ENCODE measurements at regions not wholly inside any gene's neighbourhood (a gene's known extent, or its start where the extent isn't known, plus 50 kb on each side); places are given as distances from the start of the nearest gene placed in this dataset.

DNA sequence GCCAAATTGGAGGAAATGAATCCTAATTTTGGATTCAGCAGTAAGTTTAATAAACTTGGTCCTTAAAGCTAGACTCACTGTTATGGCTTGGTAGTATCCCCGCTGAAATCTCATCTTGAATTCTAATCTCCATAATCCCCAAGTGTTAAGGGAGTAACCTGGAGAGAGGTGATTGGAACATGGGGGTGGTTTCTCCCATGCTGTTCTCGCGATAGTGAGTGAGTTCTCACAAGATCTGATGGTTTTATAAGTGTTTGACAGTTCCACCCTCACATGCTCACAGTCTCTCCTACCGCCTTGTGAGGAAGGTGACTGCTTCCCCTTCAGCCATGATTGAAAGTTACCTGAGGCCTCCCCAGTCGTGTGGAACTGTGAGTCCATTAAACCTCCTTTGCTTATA, 824.5 kb upstream of the WWC1 start:
- DNase-seq (no peak), ATAC-seq (no peak)
- Mint-ChIP-seq H3K4me3 (no peak overlapping the region), H3K9me3 (ENCODE audit: insufficient read depth) (no peaks in the 10 kb centered on the region), H3K27me3 (ENCODE audit: low read depth) (no peaks in the 10 kb centered on the region), H3K4me1 (ENCODE audit: low read depth) (no peaks in the 10 kb centered on the region), H3K27ac (no peak overlapping the region), H3K36me3 (ENCODE audit: low read depth) (no peaks in the 10 kb centered on the region)
- CTCF ChIA-PET: no interaction called here
- POLR2A ChIA-PET: no interaction called here

DNA sequence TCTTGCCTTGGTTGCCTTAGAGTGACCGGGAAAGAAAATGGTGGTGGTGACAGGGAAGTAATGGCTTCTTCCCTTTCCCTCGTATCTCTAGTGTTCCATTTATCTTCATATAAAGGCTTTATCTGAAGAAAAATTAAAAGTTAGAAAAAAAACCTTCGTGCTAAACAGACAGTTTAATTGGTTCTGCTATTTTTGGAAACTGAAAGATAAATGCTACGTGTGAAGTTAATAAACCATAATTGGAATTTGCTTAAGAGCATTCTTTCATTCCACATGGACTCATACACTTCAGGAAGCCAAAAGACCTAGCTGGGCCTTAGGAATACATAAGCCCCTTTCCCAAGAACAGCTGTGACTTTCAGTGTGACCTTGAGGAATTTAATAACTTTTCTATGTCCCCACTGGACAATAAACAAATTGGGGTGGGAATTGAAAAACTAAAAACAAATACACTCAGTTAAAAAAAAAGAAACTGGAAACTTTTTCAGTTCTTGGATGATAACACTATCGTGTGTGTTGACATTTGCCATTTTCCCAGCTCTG, 818.8 kb upstream of the WWC1 start:
- Mint-ChIP-seq H3K27ac (no peak overlapping the region), H3K9me3 (ENCODE audit: insufficient read depth) (no peaks in the 10 kb centered on the region), H3K4me1 (ENCODE audit: low read depth) (no peaks in the 10 kb centered on the region), H3K36me3 (ENCODE audit: low read depth) (no peaks in the 10 kb centered on the region), H3K4me3 (no peak overlapping the region), H3K27me3 (ENCODE audit: low read depth) (no peaks in the 10 kb centered on the region)
- DNase-seq: no peak
- no peak for ATAC-seq
- POLR2A ChIA-PET: no interaction called here
- CTCF ChIA-PET: no interaction called here

- Mint-ChIP-seq H3K4me1 (ENCODE audit: low read depth) (no peaks in the 10 kb centered on the region), H3K36me3 (ENCODE audit: low read depth) (no peaks in the 10 kb centered on the region), H3K9me3 (ENCODE audit: insufficient read depth) (no peaks in the 10 kb centered on the region), H3K27me3 (ENCODE audit: low read depth) (no peaks in the 10 kb centered on the region), H3K27ac (no peak overlapping the region), H3K4me3 (no peak overlapping the region)
- no peak for ATAC-seq
- no peak for DNase-seq
- ChIA-PET POLR2A (no interaction called here), CTCF (no interaction called here)
Measured at GRCh38 chr5:167478188-167478587, 813.3 kb upstream of the WWC1 start.

- no peak overlapping the region for H3K27ac Mint-ChIP-seq
- DNase-seq: no peak
- H3K4me3 Mint-ChIP-seq: no peak overlapping the region
- ATAC-seq: no peak
- ChIA-PET CTCF (no interaction called here), POLR2A (no interaction called here)
- no peaks in the 10 kb centered on the region for H3K27me3 Mint-ChIP-seq (ENCODE audit: low read depth)
- H3K4me1 Mint-ChIP-seq (ENCODE audit: low read depth): no peaks in the 10 kb centered on the region
- no peaks in the 10 kb centered on the region for H3K9me3 Mint-ChIP-seq (ENCODE audit: insufficient read depth)
- H3K36me3 Mint-ChIP-seq (ENCODE audit: low read depth): no peaks in the 10 kb centered on the region
Measured at GRCh38 chr5:167479779-167480178, 811.7 kb upstream of the WWC1 start.

- no peak for ATAC-seq
- Mint-ChIP-seq H3K9me3 (ENCODE audit: insufficient read depth) (no peaks in the 10 kb centered on the region), H3K27me3 (ENCODE audit: low read depth) (no peaks in the 10 kb centered on the region), H3K4me3 (no peak overlapping the region), H3K27ac (no peak overlapping the region), H3K36me3 (ENCODE audit: low read depth) (no peaks in the 10 kb centered on the region), H3K4me1 (ENCODE audit: low read depth) (no peaks in the 10 kb centered on the region)
- no peak for DNase-seq
- ChIA-PET POLR2A (no interaction called here), CTCF (no interaction called here)
Measured at GRCh38 chr5:167481345-167481744, 810.1 kb upstream of the WWC1 start.

- ATAC-seq: no peak
- H3K27me3 Mint-ChIP-seq (ENCODE audit: low read depth): no peaks in the 10 kb centered on the region
- POLR2A ChIA-PET: no interaction called here
- no peaks in the 10 kb centered on the region for H3K4me1 Mint-ChIP-seq (ENCODE audit: low read depth)
- H3K4me3 Mint-ChIP-seq: no peak overlapping the region
- H3K9me3 Mint-ChIP-seq (ENCODE audit: insufficient read depth): no peaks in the 10 kb centered on the region
- H3K36me3 Mint-ChIP-seq (ENCODE audit: low read depth): no peaks in the 10 kb centered on the region
- DNase-seq: no peak
- H3K27ac Mint-ChIP-seq: no peak overlapping the region
- CTCF ChIA-PET: no interaction called here
Measured at GRCh38 chr5:167482555-167482954, 808.9 kb upstream of the WWC1 start.

GRCh38 chr5:167485061-167485774, 806.2 kb upstream of the WWC1 start:
- H3K27ac Mint-ChIP-seq: no peak overlapping the region
- no peaks in the 10 kb centered on the region for H3K9me3 Mint-ChIP-seq (ENCODE audit: insufficient read depth)
- DNase-seq (no peak), ATAC-seq (no peak)
- no peaks in the 10 kb centered on the region for H3K27me3 Mint-ChIP-seq (ENCODE audit: low read depth)
- H3K36me3 Mint-ChIP-seq (ENCODE audit: low read depth): no peaks in the 10 kb centered on the region
- POLR2A ChIA-PET: no interaction called here
- no peaks in the 10 kb centered on the region for H3K4me1 Mint-ChIP-seq (ENCODE audit: low read depth)
- H3K4me3 Mint-ChIP-seq: no peak overlapping the region
- CTCF ChIA-PET: interaction anchor here (0.6 kb wide), 1 partner anchor 12 kb away, joined by 3 read pairs; no protein-coding TSS in a partner anchor

GRCh38 chr5:167488371-167488770, 803.1 kb upstream of the WWC1 start:
- Mint-ChIP-seq H3K4me1 (ENCODE audit: low read depth) (no peaks in the 10 kb centered on the region), H3K27ac (no peak overlapping the region), H3K27me3 (ENCODE audit: low read depth) (no peaks in the 10 kb centered on the region), H3K9me3 (ENCODE audit: insufficient read depth) (no peaks in the 10 kb centered on the region), H3K36me3 (ENCODE audit: low read depth) (no peaks in the 10 kb centered on the region), H3K4me3 (no peak overlapping the region)
- ChIA-PET CTCF (no interaction called here), POLR2A (no interaction called here)
- DNase-seq: no peak
- no peak for ATAC-seq

GRCh38 chr5:167489202-167489601, 802.2 kb upstream of the WWC1 start:
- no peak for ATAC-seq
- CTCF ChIA-PET: no interaction called here

GRCh38 chr5:167503926-167504720, 787.3 kb upstream of the WWC1 start:
- ChIA-PET CTCF (no interaction called here), POLR2A (no interaction called here)
- Mint-ChIP-seq H3K27me3 (ENCODE audit: low read depth) (no peaks in the 10 kb centered on the region), H3K4me1 (ENCODE audit: low read depth) (no peaks in the 10 kb centered on the region), H3K9me3 (ENCODE audit: insufficient read depth) (no peaks in the 10 kb centered on the region), H3K4me3 (no peak overlapping the region), H3K36me3 (ENCODE audit: low read depth) (no peaks in the 10 kb centered on the region), H3K27ac (no peak overlapping the region)
- DNase-seq (no peak), ATAC-seq (no peak)

More at GRCh38 chr5:167489202-167489601, 802.2 kb upstream of the WWC1 start:
- no peaks in the 10 kb centered on the region for H3K4me1 Mint-ChIP-seq (ENCODE audit: low read depth)
- no peaks in the 10 kb centered on the region for H3K9me3 Mint-ChIP-seq (ENCODE audit: insufficient read depth)
- no peak overlapping the region for H3K27ac Mint-ChIP-seq
- no peaks in the 10 kb centered on the region for H3K27me3 Mint-ChIP-seq (ENCODE audit: low read depth)
- no peak for DNase-seq
- H3K36me3 Mint-ChIP-seq (ENCODE audit: low read depth): no peaks in the 10 kb centered on the region
- no peak overlapping the region for H3K4me3 Mint-ChIP-seq
- POLR2A ChIA-PET: no interaction called here

GRCh38 chr5:167507463-167508233, 783.8 kb upstream of the WWC1 start:
- Mint-ChIP-seq H3K4me1 (ENCODE audit: low read depth) (no peaks in the 10 kb centered on the region), H3K27ac (no peak overlapping the region), H3K9me3 (ENCODE audit: insufficient read depth) (no peaks in the 10 kb centered on the region), H3K4me3 (no peak overlapping the region), H3K27me3 (ENCODE audit: low read depth) (no peaks in the 10 kb centered on the region), H3K36me3 (ENCODE audit: low read depth) (no peaks in the 10 kb centered on the region)
- POLR2A ChIA-PET: no interaction called here
- DNase-seq (no peak), ATAC-seq (no peak)
- CTCF ChIA-PET: no interaction called here

DNA sequence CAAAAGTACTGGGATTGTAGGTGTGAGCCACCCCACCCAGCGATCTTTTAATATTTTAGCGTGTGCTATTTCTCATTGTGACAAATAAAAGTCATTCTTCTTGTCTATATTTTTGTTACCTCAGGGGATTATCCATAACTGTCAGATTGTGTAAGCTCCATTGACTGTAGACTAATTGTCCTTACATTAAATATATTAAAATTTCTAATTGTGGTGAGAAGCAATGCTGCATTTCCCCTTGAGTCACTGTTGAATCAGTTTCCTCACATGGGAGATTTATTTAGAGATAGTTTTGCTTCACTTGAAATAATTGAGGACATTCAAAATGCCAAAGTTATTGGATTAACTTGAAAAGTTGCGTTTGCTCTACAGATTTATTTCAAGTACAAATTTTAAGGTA, 782.4 kb upstream of the WWC1 start:
- Mint-ChIP-seq H3K27ac (no peak overlapping the region), H3K27me3 (ENCODE audit: low read depth) (no peaks in the 10 kb centered on the region), H3K9me3 (ENCODE audit: insufficient read depth) (no peaks in the 10 kb centered on the region), H3K36me3 (ENCODE audit: low read depth) (no peaks in the 10 kb centered on the region), H3K4me3 (no peak overlapping the region), H3K4me1 (ENCODE audit: low read depth) (no peaks in the 10 kb centered on the region)
- no peak for ATAC-seq
- DNase-seq: no peak
- ChIA-PET POLR2A (no interaction called here), CTCF (no interaction called here)

Measured in activated CD8-positive, alpha-beta T cell treated with anti-CD3 and anti-CD28 coated beads, Interleukin-2, amount 10 ng/mL, durations not matched to agents 7 days and 5 days (primary cell).